Hindlimb muscle (tissue), 1 donor: ENCODE measurements at regions not wholly inside any gene's neighbourhood (a gene's known extent, or its start where the extent isn't known, plus 50 kb on each side); places are given as distances from the start of the nearest gene placed in this dataset.
"Not testable (repeated sequence)": the region's sequence is repeated elsewhere in the genome, so short reads cannot be mapped to it uniquely, and the experiment has no call there.

Source experiments
- DNase-seq: peaks from one replicate; pipeline ENCODE4 v3.0.0-alpha.2; 2013

DNA sequence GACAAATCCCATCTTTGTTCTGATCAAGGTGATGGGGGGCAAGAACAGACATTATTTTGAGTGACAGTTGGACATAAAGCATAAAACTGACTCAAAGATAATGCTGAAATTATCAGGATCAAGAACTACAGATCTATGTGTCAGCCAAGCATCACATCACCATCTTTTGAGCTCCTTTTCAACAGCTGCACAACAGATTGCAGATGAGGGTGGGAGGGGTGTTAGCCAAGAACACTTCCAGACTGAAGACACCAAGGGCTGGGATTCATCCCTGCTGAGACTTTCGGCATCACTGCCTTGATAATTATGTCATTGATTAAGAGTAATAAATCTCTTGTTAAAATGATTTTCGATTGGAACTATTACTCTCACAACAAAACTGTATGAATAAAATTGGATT lies 191.5 kb upstream of the NETO1 start:
- no peak for DNase-seq

DNA sequence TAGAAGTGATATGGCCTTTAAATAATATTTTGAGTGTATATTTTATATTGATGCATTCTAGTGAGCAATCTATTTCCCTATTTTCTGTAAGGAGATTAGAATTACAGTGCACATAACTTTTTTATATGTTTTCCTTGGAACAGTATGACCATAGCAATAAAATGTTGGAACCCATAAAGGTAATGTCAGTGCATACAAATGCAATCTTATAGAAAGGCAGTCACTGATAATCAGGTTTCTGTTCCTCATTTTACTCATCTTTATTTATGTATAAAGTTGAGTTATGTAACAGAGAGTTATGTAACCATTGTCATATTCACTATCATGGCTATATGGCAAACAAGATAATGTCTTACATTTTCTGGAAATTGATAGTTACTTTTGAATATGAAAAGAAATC lies 179.9 kb upstream of the NETO1 start:
- DNase-seq: no peak

DNA sequence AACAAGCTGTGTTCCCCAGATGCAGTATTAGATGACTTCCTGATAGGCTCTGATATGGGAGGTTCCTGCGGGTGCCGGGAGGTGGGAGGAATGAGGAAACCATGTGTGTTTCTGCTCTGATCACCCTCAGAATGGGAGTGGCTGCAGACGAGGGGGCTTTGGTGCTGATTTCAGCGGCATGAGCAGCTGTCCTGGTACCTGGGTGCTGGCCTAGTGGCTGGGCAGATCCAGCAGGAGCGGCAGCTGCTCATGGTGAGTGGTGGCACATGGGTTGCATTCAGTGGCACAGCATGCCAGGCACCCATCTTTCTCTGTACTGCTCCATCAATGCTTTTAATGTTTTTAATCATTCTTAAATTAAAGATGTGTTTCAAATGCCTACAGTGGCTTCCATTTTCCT lies 177.2 kb upstream of the NETO1 start:
- DNase-seq: no peak

DNA sequence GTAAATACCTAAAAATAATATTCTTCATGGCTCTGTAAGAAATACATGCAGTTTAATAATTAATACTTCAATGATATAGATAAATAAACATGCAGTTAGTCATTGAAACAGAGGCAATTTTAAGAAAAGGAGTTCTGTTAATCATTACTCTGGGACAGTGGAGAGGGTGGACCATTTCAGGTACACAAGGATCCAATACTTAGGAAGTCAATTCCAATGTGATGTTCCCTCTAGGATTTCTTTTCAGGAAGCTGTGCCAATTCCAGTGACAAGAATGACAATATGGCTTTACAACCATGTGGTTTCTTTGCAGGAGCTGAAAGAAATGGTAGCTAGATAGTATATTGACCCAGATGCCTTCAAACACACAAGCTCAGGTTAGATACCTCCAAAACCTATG lies 175.8 kb upstream of the NETO1 start:
- no peak for DNase-seq

DNA sequence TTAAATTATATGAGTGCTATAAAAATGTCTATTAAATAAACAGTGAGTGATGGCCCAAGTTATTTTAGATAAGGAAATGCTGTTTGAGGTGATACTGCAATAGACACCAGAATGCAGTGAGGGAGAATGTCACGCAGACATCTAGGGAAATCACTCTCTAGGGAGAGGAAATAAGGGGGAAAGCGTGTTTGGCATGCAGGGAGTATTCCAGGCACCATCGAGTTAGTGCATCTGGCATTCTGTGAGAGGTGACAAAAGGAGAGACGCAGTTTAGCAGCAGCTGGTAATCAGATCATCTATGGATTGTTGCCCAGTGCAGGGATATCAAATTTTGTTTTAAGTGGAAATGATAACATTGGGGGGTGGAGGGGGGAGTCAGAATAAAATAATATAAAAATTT lies 175.4 kb upstream of the NETO1 start:
- DNase-seq: no peak

DNA sequence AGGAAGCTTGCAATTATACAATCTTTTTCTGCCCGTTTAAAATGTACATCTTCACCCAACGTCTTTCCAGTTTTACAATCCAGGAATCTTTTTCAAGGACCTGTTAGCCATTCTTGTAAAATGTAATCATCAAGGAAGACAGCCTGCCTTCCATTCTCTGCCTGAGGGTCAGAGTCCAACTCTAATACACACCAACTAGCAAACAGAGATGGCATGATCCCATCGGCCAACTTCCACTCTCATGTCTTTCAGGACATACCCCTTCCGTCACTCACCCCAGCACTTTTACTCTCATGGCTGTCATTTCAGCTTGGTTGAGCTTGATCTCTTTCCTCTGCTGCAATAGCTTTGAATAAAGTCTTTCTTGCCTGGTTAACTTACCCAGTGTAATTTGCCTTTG lies 172.5 kb upstream of the NETO1 start:
- DNase-seq: no peak

DNA sequence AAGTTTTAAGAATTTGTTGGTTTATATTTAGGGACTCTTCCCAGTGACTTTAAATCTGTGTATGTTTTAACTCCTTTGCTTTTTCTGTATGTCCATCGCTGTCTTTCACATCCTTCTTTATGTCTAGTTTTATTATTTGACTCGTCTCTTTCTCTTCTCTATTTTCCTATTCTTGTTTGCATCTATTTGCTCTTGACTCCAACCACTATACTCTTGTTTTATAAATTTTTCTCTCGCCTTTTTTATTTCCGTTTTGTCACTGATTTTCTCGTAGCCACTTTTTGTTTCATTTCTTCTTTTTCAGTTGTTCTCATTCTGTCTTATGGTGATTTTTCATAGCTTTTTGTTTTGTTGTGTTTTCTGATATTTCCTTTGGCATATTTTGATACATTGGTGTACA lies 170.5 kb upstream of the NETO1 start:
- DNase-seq: no peak

DNA sequence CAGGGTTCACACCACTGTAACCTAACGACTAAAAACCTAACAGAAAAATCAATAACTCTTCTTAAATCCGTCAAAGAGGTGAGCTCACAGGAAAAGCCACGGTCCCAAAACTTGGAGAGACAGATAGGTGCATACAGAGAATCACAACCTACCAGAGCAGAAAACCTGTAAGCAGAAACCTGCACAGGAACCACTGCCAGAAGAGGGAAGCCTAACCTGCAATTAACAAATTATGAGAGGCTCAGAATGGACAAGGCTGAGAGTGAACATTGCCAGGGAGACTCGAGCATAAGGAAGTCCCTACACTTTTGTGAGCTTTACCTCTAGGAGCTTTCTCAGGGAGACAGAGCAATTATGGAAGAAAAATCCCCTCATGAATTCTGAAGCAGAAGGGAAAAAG lies 156.2 kb upstream of the NETO1 start:
- no peak for DNase-seq

DNA sequence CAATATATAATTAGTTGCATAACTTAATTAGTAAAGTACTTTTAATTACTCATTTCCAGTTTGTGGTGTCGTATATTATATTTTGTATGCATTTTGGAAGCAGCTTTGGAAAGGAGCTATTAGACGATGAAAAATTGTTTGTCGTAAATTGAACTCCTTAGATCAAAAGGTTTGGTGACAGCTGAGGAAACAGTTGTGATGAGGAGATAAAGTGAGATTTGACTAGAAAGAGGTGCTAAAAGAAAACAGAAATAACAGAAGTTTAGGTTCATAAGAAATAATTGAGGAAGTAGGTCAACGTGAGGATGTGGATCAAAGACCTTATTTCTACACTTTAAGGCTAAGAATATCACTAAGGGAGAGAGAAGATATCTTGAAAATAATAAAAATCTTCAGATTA lies 141.9 kb upstream of the NETO1 start:
- no peak for DNase-seq

DNA sequence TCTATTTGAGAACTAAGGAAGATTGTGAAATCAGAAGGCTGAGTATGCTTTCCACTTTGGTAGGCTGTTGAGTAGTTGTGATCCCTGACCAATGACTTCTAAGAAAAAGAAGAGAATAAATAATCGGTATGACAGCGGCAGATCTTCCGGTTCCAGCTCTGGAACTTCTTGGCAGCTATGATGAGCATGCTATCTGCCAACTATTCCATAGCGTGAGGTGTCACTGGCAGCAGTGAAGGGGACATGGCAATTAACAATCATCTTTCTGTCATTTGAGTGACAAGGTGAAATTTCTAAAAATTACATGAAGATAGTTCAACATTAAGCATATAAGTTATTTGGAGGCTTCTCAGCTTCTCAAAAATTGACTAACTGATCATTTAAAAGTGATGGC lies 140.1 kb upstream of the NETO1 start:
- DNase-seq: no peak

DNA sequence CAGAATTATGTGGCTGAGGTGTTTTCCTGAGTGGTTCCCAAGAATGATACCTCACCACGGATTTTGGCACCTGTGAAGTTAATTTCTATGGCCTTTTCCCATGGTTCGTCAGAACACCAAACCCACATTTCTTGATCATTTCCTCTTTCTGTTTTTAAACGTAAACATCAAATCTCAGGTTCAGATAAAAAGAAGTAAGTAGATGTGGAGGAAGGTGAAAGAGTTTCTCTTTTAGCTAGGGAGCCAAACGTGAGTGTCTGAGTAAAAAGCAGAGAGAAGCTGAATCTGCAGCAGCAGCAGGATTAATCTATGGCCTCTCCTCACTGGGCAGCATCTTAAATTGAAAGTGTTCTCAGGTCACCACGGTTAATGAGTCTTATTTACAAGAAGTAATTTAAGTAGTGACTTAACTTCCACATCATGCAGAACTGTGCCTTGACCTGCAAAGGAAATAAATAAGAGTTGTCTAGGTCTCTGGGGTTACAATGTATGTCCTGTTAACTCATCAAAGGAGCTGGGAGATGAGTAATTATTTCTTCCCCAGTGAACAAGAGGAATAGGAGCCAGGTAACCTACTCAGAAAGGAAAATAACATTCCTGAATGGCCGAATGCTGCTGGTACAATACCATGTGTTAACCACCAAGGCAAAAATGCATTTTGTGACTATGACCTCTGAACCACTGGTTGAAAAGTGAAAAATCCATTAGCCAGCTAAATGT lies 139.6 kb upstream of the NETO1 start:
- DNase-seq: no peak

DNA sequence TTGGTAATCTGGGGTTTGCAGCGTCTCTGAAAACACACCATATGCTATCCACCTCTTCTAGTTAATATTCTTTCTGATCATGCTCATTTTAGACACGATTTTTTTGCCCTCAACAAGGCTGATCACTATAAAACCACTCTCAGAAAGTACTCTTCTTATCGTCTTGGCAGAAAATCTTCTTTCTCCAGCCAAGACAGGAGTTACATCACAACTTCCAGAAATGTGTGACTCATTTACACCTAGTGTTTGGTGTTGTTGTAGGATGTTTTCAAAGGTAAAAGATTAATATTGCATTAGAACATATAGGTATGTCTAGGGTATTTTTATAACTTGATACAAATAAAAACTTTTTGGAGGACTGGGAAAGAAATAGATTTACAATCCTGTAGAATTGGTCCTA lies 138.5 kb upstream of the NETO1 start:
- DNase-seq: no peak

DNA sequence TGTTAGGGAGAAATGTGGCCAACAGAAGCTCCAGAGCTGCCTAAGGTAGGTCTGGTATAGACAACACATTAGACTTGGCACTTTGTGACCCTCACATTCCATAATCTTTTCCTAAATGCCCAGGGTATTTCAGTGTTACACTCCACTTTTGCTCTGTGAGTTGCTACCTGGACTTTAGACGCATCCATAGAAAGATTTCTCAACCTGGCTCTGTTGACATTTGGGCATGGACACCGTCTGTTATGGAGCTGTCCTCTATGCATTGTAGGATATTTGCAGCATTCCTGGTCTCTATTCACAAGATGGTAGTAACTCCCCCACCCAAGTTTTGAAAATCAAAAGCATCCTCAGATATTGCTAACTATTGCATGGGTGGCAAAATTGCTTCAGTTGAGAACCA lies 136.5 kb upstream of the NETO1 start:
- no peak for DNase-seq

DNA sequence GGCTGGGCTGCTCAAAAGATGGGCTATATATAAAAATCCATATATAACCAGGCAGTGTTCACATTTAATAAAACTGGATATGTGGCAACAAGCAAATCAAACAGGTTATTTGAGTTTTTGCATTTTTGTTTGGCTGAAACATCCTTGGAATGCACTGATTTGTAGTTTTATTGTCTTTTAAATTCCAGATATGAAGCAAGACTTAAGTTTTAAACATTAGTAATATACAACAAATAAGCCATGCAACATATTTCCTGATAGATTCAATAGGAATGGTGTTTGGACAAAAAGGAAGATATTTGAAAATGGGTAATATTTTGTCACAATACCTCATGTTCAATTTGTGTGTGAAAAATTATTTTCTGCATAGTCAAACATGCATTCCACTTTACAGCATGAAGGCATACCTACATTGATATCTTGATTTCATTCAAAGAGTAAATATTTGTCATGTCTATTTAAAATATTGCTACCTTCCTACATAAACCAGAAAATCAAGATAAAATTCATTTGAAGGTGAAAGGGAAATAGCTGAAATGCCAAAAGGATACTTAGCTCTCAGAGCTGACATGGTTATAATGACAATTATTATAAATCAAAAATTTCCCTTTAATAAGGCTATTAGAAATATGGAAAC lies 132.3 kb upstream of the NETO1 start:
- DNase-seq: no peak

DNA sequence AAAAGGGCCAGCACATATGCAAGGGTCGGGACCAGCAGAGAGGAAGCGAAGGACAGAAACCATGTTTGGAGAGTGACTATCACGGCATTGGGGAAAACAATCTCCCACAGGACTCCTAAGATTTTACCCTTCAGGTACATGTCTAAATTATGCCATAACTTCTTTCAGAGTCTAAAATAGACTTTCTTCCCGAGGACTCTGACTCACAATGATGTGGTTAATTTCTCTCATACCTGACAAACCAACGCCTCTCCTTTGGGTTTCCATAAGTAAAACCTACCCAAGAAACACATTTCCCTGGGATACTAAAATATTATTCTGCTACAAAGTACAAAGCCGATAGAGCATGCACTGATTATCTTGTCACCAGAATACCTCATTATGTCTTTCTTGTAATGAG lies 127.8 kb upstream of the NETO1 start:
- no peak for DNase-seq

DNA sequence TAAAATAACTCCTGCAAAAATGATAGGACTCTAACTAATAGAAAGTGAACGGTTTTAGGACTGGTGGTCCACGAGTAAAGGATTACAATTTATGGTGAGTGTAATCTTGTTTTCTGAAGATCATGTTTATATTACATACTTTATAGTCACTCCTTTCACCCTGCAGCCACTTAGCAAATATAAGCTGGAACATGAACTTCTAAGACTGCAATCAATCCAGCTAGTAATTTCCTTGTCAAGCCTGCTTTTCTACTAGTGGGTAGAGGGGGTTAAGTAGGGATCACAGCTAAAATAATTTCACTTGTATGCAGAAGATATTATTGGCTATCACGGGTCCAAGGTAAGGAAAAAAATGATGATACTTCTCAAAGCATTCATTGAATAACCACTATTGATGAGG lies 125.5 kb upstream of the NETO1 start:
- no peak for DNase-seq

DNA sequence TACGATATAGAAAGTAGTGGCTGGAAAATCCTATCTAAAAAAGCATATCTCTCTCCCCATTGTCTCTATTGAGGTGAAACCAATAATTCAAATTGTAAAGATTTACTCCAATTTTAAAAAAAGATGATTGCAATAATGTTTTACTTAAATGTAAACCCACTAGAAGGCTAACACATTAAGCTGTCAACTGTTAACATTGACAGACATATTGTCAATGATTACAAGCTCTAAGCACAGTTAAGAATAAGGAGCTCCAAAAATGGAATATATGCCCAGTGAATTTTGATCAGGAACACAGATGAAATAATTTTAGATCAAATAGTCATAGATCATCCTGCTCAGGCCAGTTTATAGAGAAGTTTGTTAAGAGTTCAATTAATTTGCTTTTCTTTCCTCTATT lies 123.6 kb upstream of the NETO1 start:
- DNase-seq: no peak

DNA sequence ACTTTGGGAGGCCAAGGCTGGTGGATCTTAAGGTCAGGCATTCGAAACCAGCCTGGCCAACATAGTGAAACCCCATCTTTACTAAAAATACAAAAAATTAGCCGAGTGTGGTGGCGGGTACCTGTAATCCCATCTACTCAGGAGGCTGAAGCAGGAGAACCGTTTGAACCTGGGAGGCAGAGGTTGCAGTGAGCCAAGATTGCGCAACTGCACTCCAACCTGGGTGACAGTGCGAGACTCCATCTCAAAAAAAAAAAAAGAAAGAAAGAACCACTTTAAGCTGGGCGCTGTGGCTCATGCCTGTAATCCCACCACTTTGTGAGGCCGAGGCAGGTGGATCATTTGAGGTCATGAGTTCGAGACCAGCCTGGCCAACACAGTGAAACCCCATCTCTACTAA lies 119.8 kb upstream of the NETO1 start:
- DNase-seq: not testable (repeated sequence)

DNA sequence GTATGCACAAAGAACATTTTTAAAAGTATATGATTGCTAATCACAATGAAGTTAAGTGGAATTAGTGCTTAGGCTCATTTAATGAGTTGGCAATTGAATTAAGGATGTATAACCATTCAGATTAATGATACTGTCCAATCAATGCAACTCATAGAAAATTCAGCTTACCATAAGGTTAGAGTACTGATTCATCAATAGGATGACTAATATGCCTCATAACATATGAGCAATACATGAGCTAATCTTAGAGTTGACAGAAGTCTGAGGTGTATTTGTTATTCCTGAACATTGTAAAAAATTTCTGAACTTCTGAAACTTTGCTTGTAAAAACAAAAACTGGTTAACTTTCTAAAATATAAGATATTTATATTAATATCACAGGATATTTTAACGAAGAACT lies 118.3 kb upstream of the NETO1 start:
- DNase-seq: no peak

DNA sequence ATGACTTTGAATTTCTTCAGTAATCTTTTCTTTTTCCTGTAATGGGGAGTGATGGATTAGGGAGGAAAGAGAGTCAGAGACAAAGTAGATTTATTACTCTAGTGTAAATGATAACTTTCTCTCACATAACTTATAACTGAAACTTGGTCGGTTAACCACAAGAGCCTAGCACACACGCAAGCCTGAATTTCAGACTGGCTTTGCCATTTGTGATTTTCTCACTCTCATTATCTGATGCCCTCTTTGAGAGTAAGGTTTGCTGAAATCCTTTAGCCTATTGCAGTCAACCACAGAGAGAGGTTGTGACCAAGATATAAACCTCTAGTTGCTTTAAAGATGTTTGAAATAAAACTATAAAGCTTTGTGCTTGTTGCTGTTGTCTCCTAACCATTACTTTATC lies 117.9 kb upstream of the NETO1 start:
- no peak for DNase-seq

DNA sequence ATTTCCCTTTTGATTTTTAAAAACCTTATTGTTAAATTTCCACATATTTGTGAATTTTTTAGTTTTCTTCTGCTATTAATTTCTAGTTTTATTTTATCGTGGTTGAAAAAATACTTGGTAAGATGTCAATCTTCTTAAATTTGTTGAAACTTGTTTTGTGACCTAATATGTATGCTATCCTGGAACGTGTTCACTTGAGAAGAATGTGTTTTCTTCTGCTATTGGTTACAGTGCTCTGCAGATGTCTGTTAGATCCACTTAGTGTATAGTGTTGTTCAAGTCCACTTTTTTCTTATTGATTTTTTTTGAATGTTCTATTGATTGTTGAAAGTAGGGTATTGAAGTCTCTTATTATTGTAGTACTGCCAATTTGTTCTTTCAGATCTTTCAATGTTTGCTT lies 116.5 kb upstream of the NETO1 start:
- no peak for DNase-seq

DNA sequence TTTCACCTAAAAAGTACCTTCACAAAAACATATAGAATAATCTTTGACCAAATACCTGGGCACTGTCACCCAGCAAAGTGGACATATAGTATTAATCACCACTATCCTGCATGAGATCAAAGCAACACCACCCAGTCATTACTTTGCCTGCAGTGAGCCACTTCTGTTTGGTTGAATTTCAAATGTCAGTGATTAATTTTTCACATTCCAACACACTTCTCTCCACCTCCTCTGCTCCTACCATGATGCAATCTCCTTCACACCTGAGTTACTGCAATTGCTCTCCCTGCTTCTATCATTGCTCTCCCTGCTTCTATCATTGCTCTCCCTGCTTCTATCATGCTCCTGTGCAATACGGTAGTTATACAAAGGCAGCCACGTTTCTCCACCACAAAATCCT lies 106.1 kb upstream of the NETO1 start:
- no peak for DNase-seq

DNA sequence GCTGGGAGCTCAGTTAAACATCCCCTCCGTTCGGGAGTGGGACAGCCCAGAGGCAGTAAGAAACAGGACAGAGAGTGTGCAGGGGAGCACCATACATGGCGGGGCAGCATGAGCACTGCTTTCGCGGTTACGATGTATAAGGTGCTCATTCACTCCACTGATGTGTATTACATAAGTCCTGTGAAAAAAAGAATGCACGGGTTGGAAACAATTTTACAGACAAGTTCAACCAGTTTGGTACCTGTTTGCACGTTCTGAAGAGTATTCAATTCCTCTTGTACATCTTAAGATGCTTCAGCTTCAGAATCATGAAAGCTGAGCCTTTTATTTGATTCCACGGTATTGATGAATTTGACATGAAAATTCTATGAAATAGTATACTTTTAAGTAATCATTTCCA lies 97.8 kb upstream of the NETO1 start:
- DNase-seq: no peak

DNA sequence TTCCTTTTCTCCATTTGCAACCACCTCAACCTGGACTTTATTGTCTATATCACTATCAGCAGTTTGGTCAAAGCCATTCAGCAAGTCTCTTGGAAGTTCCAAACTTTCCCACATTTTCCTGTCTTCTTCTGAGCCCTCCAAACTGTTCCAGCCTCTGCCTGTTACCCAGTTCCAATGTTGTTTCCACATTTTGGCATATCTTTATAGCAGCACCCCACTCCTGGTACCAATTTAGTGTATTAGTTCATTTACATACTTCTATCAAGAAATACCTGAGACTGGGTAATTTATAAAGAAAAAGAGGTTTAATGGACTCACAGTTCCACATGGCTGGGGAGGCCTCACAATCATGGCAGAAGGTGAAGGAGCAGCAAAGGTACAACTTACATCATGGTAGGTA lies 90.4 kb upstream of the NETO1 start:
- not testable (repeated sequence) for DNase-seq

DNA sequence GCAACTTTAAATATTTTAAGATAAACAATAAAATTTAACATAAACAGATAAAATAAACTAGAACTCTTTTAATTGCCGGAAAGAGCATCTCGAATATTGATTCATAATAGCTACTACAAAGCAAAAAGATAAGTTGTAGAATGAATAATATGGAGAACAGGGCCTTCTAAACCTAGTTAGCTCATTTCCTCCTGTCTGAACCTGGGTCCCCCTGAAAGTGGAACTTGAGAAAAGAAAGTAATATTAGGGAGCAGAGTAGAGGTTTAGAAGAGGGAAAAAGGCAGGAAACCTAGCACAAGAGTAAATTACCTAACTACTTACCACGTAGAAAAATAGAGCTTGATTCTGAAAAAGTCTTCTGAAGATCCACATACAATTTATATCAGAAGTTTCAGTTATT lies 80.7 kb upstream of the NETO1 start:
- DNase-seq: no peak
